SK-N-SH (cell line): ENCODE measurements at regions not wholly inside any gene's neighbourhood (a gene's known extent, or its start where the extent isn't known, plus 50 kb on each side); places are given as distances from the start of the nearest gene placed in this dataset.

Experiments
- CHD2 ChIP-seq: fragments of 150-350 bp; IDR thresholded peaks from 2 replicates; pipeline ENCODE4 v1.6.1; 2018; ENCODE audit warnings: low read length; ENCODE audit not compliant: partially characterized antibody
- CTCF ChIP-seq: fragments of 200-600 bp; sonication (generic); IDR thresholded peaks from 2 replicates; pipeline ENCODE4 v1.6.1; 2017; ENCODE audit warnings: antibody characterized with exemption, mild to moderate bottlenecking, moderate library complexity
- FOSL2 ChIP-seq: IDR thresholded peaks from 2 replicates; pipeline ENCODE4 v1.4.0; 2012; ENCODE audit warnings: low read depth, mild to moderate bottlenecking, moderate library complexity, borderline replicate concordance
- GABPA ChIP-seq: IDR thresholded peaks from 2 replicates; pipeline ENCODE4 v1.4.0; 2012; ENCODE audit warnings: low read depth, mild to moderate bottlenecking
- JUND ChIP-seq: IDR thresholded peaks from 2 replicates; pipeline ENCODE4 v1.4.0; 2012
- PBX3 ChIP-seq: IDR thresholded peaks from 2 replicates; pipeline ENCODE4; 2012
- POLR2AphosphoS5 ChIP-seq: IDR thresholded peaks from 2 replicates; pipeline ENCODE4 v1.6.1; 2012; ENCODE audit warnings: low read depth, low read length
- RAD21 ChIP-seq: IDR thresholded peaks from 2 replicates; pipeline ENCODE4 v1.6.1; 2012; ENCODE audit warnings: mild to moderate bottlenecking, low read length
- REST ChIP-seq: IDR thresholded peaks from 2 replicates; pipeline ENCODE4 v1.6.1; 2012; ENCODE audit warnings: mild to moderate bottlenecking, low read depth, low read length, moderate library complexity
- RXRA ChIP-seq: IDR thresholded peaks from 2 replicates; pipeline ENCODE4 v1.4.0; 2012; ENCODE audit warnings: low read depth, mild to moderate bottlenecking, borderline replicate concordance
- SIN3A ChIP-seq: IDR thresholded peaks from 2 replicates; pipeline ENCODE4 v1.6.1; 2012; ENCODE audit warnings: low read depth, mild to moderate bottlenecking, low read length, moderate library complexity, borderline replicate concordance
- SMC3 ChIP-seq: IDR thresholded peaks from 2 replicates; pipeline ENCODE4 v1.6.1; 2012; ENCODE audit warnings: low read depth, low read length, improper control_type of control experiment
- USF2 ChIP-seq: fragments of 150-350 bp; IDR thresholded peaks from 2 replicates; pipeline ENCODE4 v1.6.1; 2017; ENCODE audit warnings: antibody characterized with exemption, low read length, low read depth, borderline replicate concordance
- ZBTB33 ChIP-seq: IDR thresholded peaks from 2 replicates; pipeline ENCODE4 v1.4.0; 2012; ENCODE audit warnings: low read depth, borderline replicate concordance

- TF ChIP-seq RAD21: no peak
- no peak for TF ChIP-seq REST
- TF ChIP-seq CHD2: no peak
- TF ChIP-seq FOSL2: no peak
- TF ChIP-seq CTCF: no peak
- TF ChIP-seq SIN3A: no peak
- TF ChIP-seq USF2: no peak
- TF ChIP-seq ZBTB33: no peak
- no peak for TF ChIP-seq PBX3
- no peak for TF ChIP-seq SMC3
- TF ChIP-seq GABPA: no peak
- TF ChIP-seq RXRA: no peak
- no peak for TF ChIP-seq JUND
- TF ChIP-seq POLR2AphosphoS5: no peak
Observed at GRCh38 chrX:79263550-79263949, 103.6 kb downstream of the ITM2A start.
